Uterus (tissue), 2 donors: ENCODE measurements at regions not wholly inside any gene's neighbourhood (a gene's known extent, or its start where the extent isn't known, plus 50 kb on each side); places are given as distances from the start of the nearest gene placed in this dataset.

Experiments used
- CTCF ChIP-seq, 4 experiments: fragments of 200-600 bp in 2 of 4; fragments of 450-650 bp in 2 of 4; sonication (generic) in 2 of 4; IDR thresholded peaks; one replicate each; pipeline ENCODE4 v1.5.1; 2016 to 2019; ENCODE audit warnings: antibody characterized with exemption in 4 of 4, mild to moderate bottlenecking in 2 of 4, moderate library complexity in 1 of 4
- POLR2A ChIP-seq, 2 donors: fragments of 450-650 bp; IDR thresholded peaks; one replicate each; pipeline ENCODE4 v1.6.1; 2016; ENCODE audit warnings: antibody characterized with exemption in 2 of 2, mild to moderate bottlenecking in 1 of 2, moderate library complexity in 1 of 2

GRCh38 chr2:128467321-128467969 lies 148.8 kb upstream of the HS6ST1 start:
- TF ChIP-seq CTCF (IDR thresholded peaks at IDR 0.05) (no peak), POLR2A (IDR thresholded peaks at IDR 0.05) (no peak)
